Bronchial epithelial cell (primary cell): ENCODE measurements at regions not wholly inside any gene's neighbourhood (a gene's known extent, or its start where the extent isn't known, plus 50 kb on each side); places are given as distances from the start of the nearest gene placed in this dataset.

Experiments used
- DNase-seq: peaks from one replicate; pipeline ENCODE4 v3.0.0-alpha.2; 2010; ENCODE audit warnings: low read depth
- FAIRE-seq: peaks from 2 replicates; lab custom pipeline; 2011; peaks lifted over from hg19 to GRCh38; lab: Jason Lieb, UNC
- H3K27me3 ChIP-seq: 2 replicates; pipeline ENCODE4 v1.5.1; 2011; ENCODE audit warnings: low read length; ENCODE audit not compliant: control insufficient read depth, insufficient read depth
- H3K36me3 ChIP-seq: 2 replicates; pipeline ENCODE4 v1.5.1; 2011; ENCODE audit warnings: low read length; ENCODE audit not compliant: control insufficient read depth, insufficient read depth
- H3K4me3 ChIP-seq: 2 replicates; pipeline ENCODE4 v1.5.1; 2011; ENCODE audit warnings: mild to moderate bottlenecking, low read depth, low read length, control low read depth
- TF ChIP-seq, protein P1 (sequence below): IDR thresholded peaks from 2 replicates; pipeline ENCODE4 v1.5.1; 2011; ENCODE audit warnings: mild to moderate bottlenecking, moderate library complexity, low read length, control low read depth, inconsistent platforms; ENCODE audit not compliant: insufficient read depth, severe bottlenecking

GRCh38 chr1:39090757-39091380 is 64.7 kb downstream of the NDUFS5 start:
- Histone ChIP-seq H3K4me3 (no peak overlapping the region), H3K27me3 (no peaks in the 10 kb centered on the region), H3K36me3 (no peaks in the 10 kb centered on the region)
- TF ChIP-seq, protein P1, sequence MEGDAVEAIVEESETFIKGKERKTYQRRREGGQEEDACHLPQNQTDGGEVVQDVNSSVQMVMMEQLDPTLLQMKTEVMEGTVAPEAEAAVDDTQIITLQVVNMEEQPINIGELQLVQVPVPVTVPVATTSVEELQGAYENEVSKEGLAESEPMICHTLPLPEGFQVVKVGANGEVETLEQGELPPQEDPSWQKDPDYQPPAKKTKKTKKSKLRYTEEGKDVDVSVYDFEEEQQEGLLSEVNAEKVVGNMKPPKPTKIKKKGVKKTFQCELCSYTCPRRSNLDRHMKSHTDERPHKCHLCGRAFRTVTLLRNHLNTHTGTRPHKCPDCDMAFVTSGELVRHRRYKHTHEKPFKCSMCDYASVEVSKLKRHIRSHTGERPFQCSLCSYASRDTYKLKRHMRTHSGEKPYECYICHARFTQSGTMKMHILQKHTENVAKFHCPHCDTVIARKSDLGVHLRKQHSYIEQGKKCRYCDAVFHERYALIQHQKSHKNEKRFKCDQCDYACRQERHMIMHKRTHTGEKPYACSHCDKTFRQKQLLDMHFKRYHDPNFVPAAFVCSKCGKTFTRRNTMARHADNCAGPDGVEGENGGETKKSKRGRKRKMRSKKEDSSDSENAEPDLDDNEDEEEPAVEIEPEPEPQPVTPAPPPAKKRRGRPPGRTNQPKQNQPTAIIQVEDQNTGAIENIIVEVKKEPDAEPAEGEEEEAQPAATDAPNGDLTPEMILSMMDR: no peak
- no peak for FAIRE-seq
- no peak for DNase-seq

DNA sequence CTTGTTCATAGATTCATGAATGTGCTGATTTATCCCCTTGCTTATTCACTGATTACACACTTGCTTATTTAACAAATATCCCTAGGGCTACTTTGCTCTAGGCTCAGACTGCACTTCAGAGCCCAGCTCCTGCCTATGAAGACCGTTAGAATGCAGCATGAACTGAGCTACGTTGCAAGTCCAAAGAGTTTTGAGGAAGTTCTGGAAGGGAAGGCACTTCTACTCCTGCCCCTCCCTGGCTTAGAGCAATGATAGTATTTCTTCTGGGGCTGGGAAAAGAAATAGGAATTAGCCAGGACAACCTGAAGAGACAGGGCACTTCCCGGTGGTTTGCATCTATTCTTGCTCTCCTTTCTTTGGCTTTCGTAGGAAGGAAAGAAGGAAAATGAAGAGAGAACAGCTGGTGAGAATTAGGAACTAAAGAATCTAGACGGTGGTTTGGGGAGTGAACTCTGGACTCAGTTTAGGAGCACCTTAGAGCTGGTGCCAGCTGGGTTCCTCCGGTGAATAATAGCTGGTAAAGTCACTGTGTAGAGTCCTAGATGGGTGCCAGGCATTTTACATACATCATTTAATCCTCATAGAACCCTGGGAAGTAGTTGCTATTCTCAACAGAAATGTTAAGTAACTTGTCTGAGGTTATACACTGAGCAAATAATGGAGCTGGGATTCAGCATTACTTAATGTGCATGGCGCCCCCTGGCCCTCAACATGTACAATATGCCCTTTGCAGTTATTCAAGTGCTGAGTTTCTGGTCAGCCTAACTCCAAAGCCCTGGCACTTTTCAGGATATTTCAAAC is 65.9 kb downstream of the NDUFS5 start:
- Histone ChIP-seq H3K36me3 (no peaks in the 10 kb centered on the region), H3K4me3 (no peak overlapping the region), H3K27me3 (no peaks in the 10 kb centered on the region)
- FAIRE-seq (no peak), DNase-seq (peak; percentile 68)
- TF ChIP-seq, protein P1: peak; percentile 72

GRCh38 chr1:39094685-39095084 is 68.5 kb downstream of the NDUFS5 start:
- no peak overlapping the region for H3K4me3 ChIP-seq
- TF ChIP-seq, protein P1: no peak
- FAIRE-seq: no peak
- no peak for DNase-seq
- no peaks in the 10 kb centered on the region for H3K27me3 ChIP-seq
- H3K36me3 ChIP-seq: no peaks in the 10 kb centered on the region

DNA sequence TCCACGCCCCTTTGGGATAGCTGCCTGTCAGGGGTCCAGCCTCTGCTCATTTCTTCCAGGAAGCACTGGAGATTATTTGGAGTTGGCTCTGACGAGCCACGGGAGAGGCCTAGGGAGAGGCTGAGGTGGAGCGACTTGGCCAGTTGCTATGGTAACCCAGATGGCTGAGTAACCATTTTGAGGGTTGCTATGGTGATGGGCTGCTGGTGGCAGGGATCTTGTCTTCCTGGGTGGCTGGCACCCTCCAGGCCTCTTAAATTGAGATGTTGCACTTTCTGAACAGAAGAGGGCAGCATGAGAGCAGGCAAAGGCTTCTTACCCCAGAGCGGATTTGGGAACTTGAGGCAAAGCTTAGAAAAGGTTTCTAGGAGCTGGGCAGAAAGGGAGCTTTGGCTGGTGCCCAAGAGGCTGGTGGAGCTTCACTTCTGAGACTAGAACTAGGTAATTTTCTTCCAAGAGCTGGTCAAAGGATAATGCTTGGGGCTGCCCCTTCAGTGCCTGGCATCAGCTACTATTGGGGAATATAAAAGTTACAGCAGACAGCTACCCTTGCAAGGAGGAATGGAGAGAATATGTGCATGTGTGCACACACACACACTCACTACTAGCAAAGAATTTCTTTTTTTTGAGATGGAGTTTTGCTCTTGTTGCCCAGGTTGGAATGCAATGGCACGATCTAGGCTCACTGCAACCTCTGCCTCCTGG is 72.5 kb downstream of the NDUFS5 start:
- TF ChIP-seq, protein P1: peak; percentile 83
- DNase-seq (peak; percentile 78), FAIRE-seq (peak; percentile 40)
- H3K4me3 ChIP-seq: no peak overlapping the region
- H3K36me3 ChIP-seq: no peaks in the 10 kb centered on the region
- no peaks in the 10 kb centered on the region for H3K27me3 ChIP-seq

- Histone ChIP-seq H3K27me3 (no peaks in the 10 kb centered on the region), H3K36me3 (no peaks in the 10 kb centered on the region), H3K4me3 (no peak overlapping the region)
- no peak for FAIRE-seq
- DNase-seq: peak; percentile 70
- TF ChIP-seq, protein P1: peak; percentile 81
Observed at GRCh38 chr1:39102537-39103327, 76.6 kb downstream of the NDUFS5 start.
